Gastroesophageal sphincter (tissue), 4 donors: ENCODE measurements at regions not wholly inside any gene's neighbourhood (a gene's known extent, or its start where the extent isn't known, plus 50 kb on each side); places are given as distances from the start of the nearest gene placed in this dataset.
"Not testable (repeated sequence)": the region's sequence is repeated elsewhere in the genome, so short reads cannot be mapped to it uniquely, and the experiment has no call there.

Experiments
- ATAC-seq: fragments of 150-250 bp; one replicate; pipeline ENCODE4 v1.9.1; 2016; ENCODE audit warnings: mild to moderate bottlenecking, moderate library complexity
- H3K27ac ChIP-seq, 4 donors: fragments of 200-600 bp; sonication (generic) in 3 of 4; 1 replicate in 3 of 4; 2 replicates in 1 of 4; pipeline ENCODE4 v1.5.1; 2016 to 2019
- H3K27me3 ChIP-seq: fragments of 200-600 bp; sonication (generic); one replicate; pipeline ENCODE4 v1.5.1; 2019
- H3K36me3 ChIP-seq, 2 donors: fragments of 200-600 bp; sonication (generic); one replicate each; pipeline ENCODE4 v1.5.1; 2019; ENCODE audit warnings: control low read depth in 1 of 2
- H3K4me1 ChIP-seq, 3 donors: fragments of 200-600 bp; sonication (generic); 1 replicate in 2 of 3; 2 replicates in 1 of 3; pipeline ENCODE4 v1.5.1; 2016 to 2019; ENCODE audit warnings: control low read depth in 2 of 3
- H3K4me3 ChIP-seq, 2 donors: fragments of 200-600 bp; sonication (generic); one replicate each; pipeline ENCODE4 v1.5.1; 2019; ENCODE audit warnings: mild to moderate bottlenecking in 1 of 2, moderate library complexity in 1 of 2
- H3K9me3 ChIP-seq, 3 donors: fragments of 200-600 bp; sonication (generic); one replicate each; pipeline ENCODE4 v1.5.1; 2017 to 2019; ENCODE audit warnings: control low read depth in 2 of 3
- EP300 ChIP-seq: sonication (generic); formaldehyde crosslinking; IDR thresholded peaks from one replicate; pipeline ENCODE4 v1.6.1; 2017; ENCODE audit warnings: antibody characterized with exemption, mild to moderate bottlenecking
- POLR2A ChIP-seq, 2 donors: fragments of 450-650 bp; IDR thresholded peaks; one replicate each; pipeline ENCODE4 v1.6.1; 2017; ENCODE audit warnings: antibody characterized with exemption in 2 of 2, mild to moderate bottlenecking in 2 of 2, moderate library complexity in 1 of 2
- POLR2AphosphoS5 ChIP-seq: sonication (generic); formaldehyde crosslinking; IDR thresholded peaks from one replicate; pipeline ENCODE4 v1.6.1; 2017; ENCODE audit warnings: antibody characterized with exemption
- WGBS, 2 donors: methylation state at CpG; one replicate each; pipeline ENCODE4 v1.1.5; 2018; ENCODE audit warnings: low coverage in 1 of 2; 5-methylcytosine and 5-hydroxymethylcytosine counted together
- TF ChIP-seq, protein P1 (sequence below), 4 experiments: fragments of 200-600 bp in 2 of 4; fragments of 450-650 bp in 2 of 4; sonication (generic) in 1 of 4; IDR thresholded peaks; one replicate each; pipeline ENCODE4 v1.5.1; 2017 to 2019; ENCODE audit warnings: antibody characterized with exemption in 4 of 4, mild to moderate bottlenecking in 2 of 4, moderate library complexity in 2 of 4

DNA sequence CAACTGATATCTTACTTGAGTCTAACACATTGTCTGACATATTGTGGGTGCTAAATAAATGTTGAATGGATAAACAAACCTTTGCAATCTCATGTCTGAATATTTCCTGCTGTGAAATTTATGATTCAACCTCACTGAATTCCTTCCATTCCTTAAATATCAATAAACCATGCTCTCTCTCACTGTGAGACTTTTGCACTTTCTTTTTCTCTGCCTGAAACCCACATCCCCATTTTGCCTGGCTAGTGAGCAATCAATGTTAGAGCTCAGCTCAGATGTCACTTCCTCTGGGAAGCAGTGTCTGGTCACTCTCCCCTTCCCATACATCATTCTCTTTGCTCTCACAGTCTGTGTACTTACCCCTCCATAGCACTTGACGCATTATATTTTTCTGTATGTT lies 383.7 kb upstream of the TRPC7 start:
- Histone ChIP-seq H3K4me1 (no peaks in the 10 kb centered on the region), H3K4me3 (no peak overlapping the region), H3K27me3 (no peaks in the 10 kb centered on the region), H3K9me3 (no peaks in the 10 kb centered on the region), H3K27ac (no peak overlapping the region), H3K36me3 (no peaks in the 10 kb centered on the region)
- no peak for ATAC-seq
- TF ChIP-seq EP300 (no peak), POLR2A (IDR thresholded peaks at IDR 0.05) (no peak), POLR2AphosphoS5 (no peak)
- TF ChIP-seq, protein P1, sequence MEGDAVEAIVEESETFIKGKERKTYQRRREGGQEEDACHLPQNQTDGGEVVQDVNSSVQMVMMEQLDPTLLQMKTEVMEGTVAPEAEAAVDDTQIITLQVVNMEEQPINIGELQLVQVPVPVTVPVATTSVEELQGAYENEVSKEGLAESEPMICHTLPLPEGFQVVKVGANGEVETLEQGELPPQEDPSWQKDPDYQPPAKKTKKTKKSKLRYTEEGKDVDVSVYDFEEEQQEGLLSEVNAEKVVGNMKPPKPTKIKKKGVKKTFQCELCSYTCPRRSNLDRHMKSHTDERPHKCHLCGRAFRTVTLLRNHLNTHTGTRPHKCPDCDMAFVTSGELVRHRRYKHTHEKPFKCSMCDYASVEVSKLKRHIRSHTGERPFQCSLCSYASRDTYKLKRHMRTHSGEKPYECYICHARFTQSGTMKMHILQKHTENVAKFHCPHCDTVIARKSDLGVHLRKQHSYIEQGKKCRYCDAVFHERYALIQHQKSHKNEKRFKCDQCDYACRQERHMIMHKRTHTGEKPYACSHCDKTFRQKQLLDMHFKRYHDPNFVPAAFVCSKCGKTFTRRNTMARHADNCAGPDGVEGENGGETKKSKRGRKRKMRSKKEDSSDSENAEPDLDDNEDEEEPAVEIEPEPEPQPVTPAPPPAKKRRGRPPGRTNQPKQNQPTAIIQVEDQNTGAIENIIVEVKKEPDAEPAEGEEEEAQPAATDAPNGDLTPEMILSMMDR (IDR thresholded peaks at IDR 0.05): no peak
- 89 to 91% methylated on average over 1 of the region's 1 CpG for WGBS, 2 donors

DNA sequence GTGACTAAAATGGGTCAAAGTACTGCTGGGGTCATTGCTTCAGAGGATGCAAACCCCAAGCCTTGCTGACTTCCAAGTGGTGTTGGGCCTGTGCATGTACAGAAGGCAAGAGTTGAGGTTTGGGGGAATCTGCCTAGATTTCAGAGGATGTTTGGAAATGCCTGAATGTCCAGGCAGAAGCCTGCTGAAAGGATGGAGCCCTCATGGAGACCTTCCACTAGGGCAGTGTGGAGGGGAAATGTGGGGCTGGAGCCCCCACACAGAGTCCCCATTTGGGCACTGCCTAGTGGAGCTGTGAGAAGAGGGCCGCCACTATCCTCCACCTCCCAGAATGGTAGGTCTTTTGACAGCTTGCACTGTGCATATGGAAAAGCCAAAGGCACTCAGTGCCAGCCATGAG lies 377.7 kb upstream of the TRPC7 start:
- no peak for ATAC-seq

DNA sequence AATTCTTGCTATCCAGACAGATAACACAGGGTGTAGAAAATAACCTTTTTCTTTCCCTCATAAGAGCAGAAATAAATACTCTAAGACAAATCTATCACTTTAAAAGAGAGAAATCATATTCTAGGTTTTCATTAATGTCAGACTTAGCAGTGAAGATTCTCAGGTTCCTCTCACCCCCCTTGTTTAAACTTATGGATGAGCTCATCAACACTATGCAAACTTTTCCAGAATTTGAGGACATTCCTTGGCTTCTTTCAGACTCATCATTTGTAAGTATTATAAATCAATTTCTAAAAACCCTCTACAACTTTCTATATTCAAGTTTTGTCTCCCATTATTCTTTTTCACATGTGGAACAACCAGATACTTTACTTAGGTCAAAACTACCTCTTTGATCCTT lies 374.9 kb upstream of the TRPC7 start:
- no peak for TF ChIP-seq EP300
- Histone ChIP-seq H3K4me1 (no peaks in the 10 kb centered on the region), H3K27me3 (no peaks in the 10 kb centered on the region)

More for the DNA sequence above, 377.7 kb upstream of the TRPC7 start:
- no peak overlapping the region for H3K4me3 ChIP-seq
- no peaks in the 10 kb centered on the region for H3K4me1 ChIP-seq
- H3K27ac ChIP-seq: no peak overlapping the region
- peaks cover 0 to 12% (median 0%) of the 10 kb centered on the region in 3 donors for H3K9me3 ChIP-seq
- no CpG with 5 or more reads among the region's 1 CpG for WGBS, 2 donors
- TF ChIP-seq EP300 (no peak), POLR2AphosphoS5 (no peak), POLR2A (IDR thresholded peaks at IDR 0.05) (no peak)
- TF ChIP-seq, protein P1 (IDR thresholded peaks at IDR 0.05): no peak
- H3K36me3 ChIP-seq: no peaks in the 10 kb centered on the region
- H3K27me3 ChIP-seq: no peaks in the 10 kb centered on the region

DNA sequence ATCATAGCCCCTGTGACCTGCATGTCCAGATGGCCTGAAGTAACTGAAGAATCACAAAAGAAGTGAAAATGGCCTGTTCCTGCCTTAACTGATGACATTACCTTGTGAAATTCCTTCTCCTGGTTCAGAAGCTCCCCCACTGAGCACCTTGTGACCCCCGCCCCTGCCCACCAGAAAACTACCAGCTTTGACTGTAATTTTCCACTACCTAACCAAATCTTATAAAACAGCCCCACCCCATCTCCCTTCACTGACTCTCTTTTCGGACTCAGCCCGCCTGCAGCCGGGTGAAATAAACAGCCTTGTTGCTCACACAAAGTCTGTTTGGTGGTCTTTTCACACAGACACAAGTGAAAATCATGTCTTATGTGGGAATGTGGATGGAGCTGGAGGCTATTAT lies 373.9 kb upstream of the TRPC7 start:
- 82% methylated on average over 4 of the region's 4 CpGs; no CpG with 5 or more reads in 1 of the 2 donors for WGBS, 2 donors
- not testable (repeated sequence) for H3K36me3 ChIP-seq, H3K27ac ChIP-seq, H3K27me3 ChIP-seq, H3K4me1 ChIP-seq, ATAC-seq, H3K4me3 ChIP-seq
- peaks cover 0 to 12% (median 0%) of the 10 kb centered on the region in 3 donors for H3K9me3 ChIP-seq

More for the DNA sequence above, 374.9 kb upstream of the TRPC7 start:
- Histone ChIP-seq H3K27ac (no peak overlapping the region), H3K9me3 (peaks cover 0 to 12% (median 0%) of the 10 kb centered on the region in 3 donors), H3K4me3 (no peak overlapping the region), H3K36me3 (no peaks in the 10 kb centered on the region)
- ATAC-seq: no peak

DNA sequence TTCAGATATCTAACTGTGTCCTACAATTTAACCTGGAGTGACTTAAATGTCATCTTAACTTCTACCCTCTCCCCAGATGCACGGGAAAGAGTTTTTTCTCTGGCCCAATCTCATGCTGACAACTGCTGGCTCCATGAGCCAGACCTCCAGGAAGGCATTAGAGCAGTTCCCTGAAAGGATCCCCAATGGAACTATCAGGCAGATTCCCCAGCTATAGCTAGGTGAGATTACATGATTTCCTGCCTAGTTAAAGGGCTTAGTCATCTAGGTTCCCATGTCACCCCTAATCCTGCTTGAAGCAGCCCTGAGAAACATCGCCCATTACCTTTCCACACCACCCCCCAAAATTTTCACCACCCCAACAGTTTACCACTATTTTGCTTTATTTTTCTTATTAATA lies 373.5 kb upstream of the TRPC7 start:
- Histone ChIP-seq H3K9me3 (peaks cover 0 to 12% (median 0%) of the 10 kb centered on the region in 3 donors), H3K27me3 (no peaks in the 10 kb centered on the region), H3K36me3 (no peaks in the 10 kb centered on the region), H3K27ac (no peak overlapping the region), H3K4me1 (no peaks in the 10 kb centered on the region), H3K4me3 (no peak overlapping the region)
- ATAC-seq: no peak
- TF ChIP-seq, protein P1 (IDR thresholded peaks at IDR 0.05): no peak
- TF ChIP-seq EP300 (no peak), POLR2A (IDR thresholded peaks at IDR 0.05) (no peak), POLR2AphosphoS5 (no peak)
- 95 to 100% methylated on average over 1 to 2 of the region's 2 CpGs for WGBS, 2 donors

DNA sequence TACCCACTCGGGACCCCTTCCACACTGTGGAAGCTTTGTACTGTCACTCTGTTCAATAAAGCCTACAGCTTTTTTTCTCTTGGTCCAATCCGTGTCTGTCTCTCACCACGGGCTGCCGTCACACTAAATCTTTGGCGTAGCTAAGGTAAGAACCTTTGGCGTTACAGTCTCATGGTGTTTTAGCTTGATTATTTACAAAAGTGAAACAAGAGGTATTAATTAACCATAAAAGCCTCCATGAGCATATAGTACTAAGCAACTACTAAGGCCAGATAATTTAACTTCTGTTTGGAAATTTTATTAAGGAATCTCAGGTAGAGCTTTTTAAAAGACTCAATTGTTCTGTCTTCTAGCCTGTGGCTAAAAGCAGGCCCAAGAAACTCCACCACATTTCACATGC lies 370.7 kb upstream of the TRPC7 start:
- H3K27me3 ChIP-seq: no peaks in the 10 kb centered on the region
- H3K4me1 ChIP-seq: no peaks in the 10 kb centered on the region
- TF ChIP-seq POLR2AphosphoS5 (no peak), POLR2A (IDR thresholded peaks at IDR 0.05) (no peak), EP300 (no peak)
- TF ChIP-seq, protein P1 (IDR thresholded peaks at IDR 0.05): no peak
- no peaks in the 10 kb centered on the region for H3K36me3 ChIP-seq
- whole genome bisulfite sequencing, 2 donors: 43 to 59% methylated on average over 6 of the region's 6 CpGs
- no peak overlapping the region for H3K4me3 ChIP-seq
- H3K27ac ChIP-seq: no peak overlapping the region
- H3K9me3 ChIP-seq: no peaks in the 10 kb centered on the region
- ATAC-seq: no peak

DNA sequence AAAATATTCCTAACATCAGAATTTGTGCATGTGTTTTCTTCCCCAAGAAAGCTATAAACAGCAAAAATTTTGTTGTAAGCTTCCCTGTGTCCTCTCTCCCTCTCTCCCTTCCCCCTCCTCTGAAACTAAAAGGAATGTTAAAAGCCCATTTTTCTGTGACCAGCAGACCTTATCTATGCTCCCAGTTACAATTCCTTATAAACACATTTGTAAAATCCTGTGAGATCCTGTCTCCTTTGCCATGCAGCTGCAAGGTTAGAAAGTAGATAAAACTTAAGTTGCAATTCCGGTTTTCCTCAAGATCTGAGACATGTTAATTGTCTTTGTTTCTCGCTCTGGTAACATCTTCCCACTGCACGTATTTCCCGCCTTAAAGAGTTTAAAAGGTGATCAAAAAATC lies 370.3 kb upstream of the TRPC7 start:
- not testable (repeated sequence) for H3K4me1 ChIP-seq, H3K36me3 ChIP-seq, H3K9me3 ChIP-seq, ATAC-seq, H3K27ac ChIP-seq, H3K4me3 ChIP-seq, H3K27me3 ChIP-seq
- 16 to 50% methylated on average over 4 of the region's 4 CpGs for WGBS, 2 donors
